ENCODE measurements at regions not wholly inside any gene's neighbourhood (a gene's known extent, or its start where the extent isn't known, plus 50 kb on each side); places are given as distances from the start of the nearest gene placed in this dataset.

DNA sequence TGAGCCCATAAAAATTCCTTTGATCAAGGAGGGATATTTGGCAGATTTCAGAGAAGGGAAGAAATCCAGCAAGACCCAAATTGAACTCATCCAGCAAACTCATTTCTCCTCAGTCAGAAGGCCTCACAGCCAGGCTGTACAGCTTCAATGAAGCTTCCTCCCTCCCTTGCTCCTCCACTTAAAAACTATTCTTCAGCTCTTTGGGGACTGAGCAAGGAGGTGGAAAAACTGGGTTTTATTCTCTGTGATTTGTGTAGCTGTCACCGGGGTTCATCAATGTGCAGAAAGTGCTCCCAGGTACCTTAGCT is 158.7 kb upstream of the ZNF184 start:
- Mint-ChIP-seq H3K4me1 (peaks cover 14% of the 10 kb centered on the region), H3K27ac (peak overlapping the region; percentile 85), H3K9me3 (peaks cover 3% of the 10 kb centered on the region), H3K4me3 (peak overlapping the region; percentile 56), H3K36me3 (peaks cover 10% of the 10 kb centered on the region)
- DNase-seq (ENCODE audit: low spot score in 2 of 2) = no peak
- ATAC-seq = no peak

DNA sequence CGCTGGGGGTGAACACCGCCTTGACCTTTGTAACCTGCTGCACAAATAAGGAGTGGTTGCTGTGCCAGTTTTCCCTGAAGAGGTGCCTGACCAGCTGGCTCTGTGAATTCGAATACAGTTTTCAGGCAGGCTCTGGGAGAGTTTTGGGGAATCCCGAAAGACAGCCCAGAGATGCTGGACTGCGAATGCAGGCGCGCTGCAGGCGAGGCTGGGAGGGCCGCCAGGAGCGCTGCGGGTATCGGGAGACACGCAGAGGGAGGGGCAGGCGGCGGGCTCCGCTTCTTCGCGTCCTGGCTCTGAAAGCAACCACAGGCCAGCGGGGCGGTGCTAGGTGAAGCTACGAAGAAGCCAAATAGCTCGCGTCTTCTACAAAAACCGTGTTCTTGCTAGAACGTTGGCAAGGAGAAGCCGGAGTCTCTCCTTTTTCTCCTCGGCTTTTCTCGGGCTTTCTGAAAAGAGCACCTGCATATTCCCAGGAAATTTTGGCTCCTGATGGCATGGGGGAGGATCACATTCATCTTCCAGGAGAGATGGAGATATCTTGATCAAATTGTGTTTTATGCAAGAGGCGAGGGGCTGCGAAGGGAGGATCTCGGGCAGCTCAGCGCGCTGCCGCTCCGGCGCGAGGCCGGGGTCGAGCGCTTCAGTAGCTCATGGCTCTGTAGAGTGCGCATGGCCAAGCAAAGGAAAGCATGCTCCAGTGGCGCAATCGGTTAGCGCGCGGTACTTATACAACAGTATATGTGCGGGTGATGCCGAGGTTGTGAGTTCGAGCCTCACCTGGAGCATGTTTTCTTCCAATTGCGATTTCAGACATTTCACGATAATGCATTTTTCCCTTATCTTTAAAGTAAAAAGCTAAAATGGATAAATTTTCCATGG is 158.1 kb upstream of the ZNF184 start:
- Mint-ChIP-seq H3K36me3 (peaks cover 10% of the 10 kb centered on the region), H3K4me3 (peak overlapping the region; percentile 56), H3K9me3 (peaks cover 3% of the 10 kb centered on the region), H3K4me1 (peaks cover 14% of the 10 kb centered on the region), H3K27ac (peak overlapping the region; percentile 85)
- DNase-seq (ENCODE audit: low spot score in 2 of 2) (peak; percentile 34 to 76), ATAC-seq (peak; percentile 79)

GRCh38 chr6:27624694-27625262 is 151.9 kb upstream of the ZNF184 start:
- no peak for DNase-seq (ENCODE audit: low spot score in 2 of 2)
- Mint-ChIP-seq H3K36me3 (no peaks in the 10 kb centered on the region), H3K9me3 (no peaks in the 10 kb centered on the region), H3K4me1 (no peaks in the 10 kb centered on the region), H3K4me3 (no peak overlapping the region), H3K27ac (no peak overlapping the region)
- no peak for ATAC-seq

GRCh38 chr6:27623103-27623502 is 150.2 kb upstream of the ZNF184 start:
- no peak for DNase-seq (ENCODE audit: low spot score in 2 of 2)
- Mint-ChIP-seq H3K9me3 (no peaks in the 10 kb centered on the region), H3K4me3 (no peak overlapping the region), H3K27ac (no peak overlapping the region), H3K36me3 (peaks cover 3% of the 10 kb centered on the region), H3K4me1 (no peaks in the 10 kb centered on the region)
- no peak for ATAC-seq

DNA sequence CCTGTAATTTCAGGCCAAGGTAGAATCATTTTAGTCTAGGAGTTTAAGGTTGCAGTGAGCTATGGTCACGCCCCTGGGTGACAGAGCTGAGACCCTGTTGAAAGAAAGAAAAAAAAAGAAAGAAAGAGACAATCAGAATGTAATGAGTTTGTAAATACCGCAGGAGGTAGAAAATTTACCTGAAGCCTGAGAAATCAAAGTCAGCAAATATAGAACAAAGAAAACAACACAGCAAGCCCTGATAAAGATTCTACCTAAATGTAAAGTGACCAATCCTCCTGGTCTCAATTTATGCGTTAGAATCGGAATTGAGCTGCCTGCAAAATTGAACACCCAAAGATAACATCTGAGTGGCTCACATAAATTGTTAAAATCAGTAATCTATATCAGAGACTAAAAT is 146.5 kb upstream of the ZNF184 start:
- ATAC-seq (no peak), DNase-seq (ENCODE audit: low spot score in 2 of 2) (no peak)
- Mint-ChIP-seq H3K36me3 (peaks cover 7% of the 10 kb centered on the region), H3K4me1 (peaks cover 16% of the 10 kb centered on the region), H3K9me3 (no peaks in the 10 kb centered on the region), H3K4me3 (no peak overlapping the region), H3K27ac (no peak overlapping the region)

- DNase-seq (ENCODE audit: low spot score in 2 of 2) (no peak), ATAC-seq (no peak)
- H3K36me3 Mint-ChIP-seq = peaks cover 7% of the 10 kb centered on the region
- H3K27ac Mint-ChIP-seq = no peak overlapping the region
- H3K4me3 Mint-ChIP-seq = peak overlapping the region; percentile 25
- H3K9me3 Mint-ChIP-seq = no peaks in the 10 kb centered on the region
- H3K4me1 Mint-ChIP-seq = peaks cover 16% of the 10 kb centered on the region
Measured at GRCh38 chr6:27617700-27618689, 145.1 kb upstream of the ZNF184 start.

DNA sequence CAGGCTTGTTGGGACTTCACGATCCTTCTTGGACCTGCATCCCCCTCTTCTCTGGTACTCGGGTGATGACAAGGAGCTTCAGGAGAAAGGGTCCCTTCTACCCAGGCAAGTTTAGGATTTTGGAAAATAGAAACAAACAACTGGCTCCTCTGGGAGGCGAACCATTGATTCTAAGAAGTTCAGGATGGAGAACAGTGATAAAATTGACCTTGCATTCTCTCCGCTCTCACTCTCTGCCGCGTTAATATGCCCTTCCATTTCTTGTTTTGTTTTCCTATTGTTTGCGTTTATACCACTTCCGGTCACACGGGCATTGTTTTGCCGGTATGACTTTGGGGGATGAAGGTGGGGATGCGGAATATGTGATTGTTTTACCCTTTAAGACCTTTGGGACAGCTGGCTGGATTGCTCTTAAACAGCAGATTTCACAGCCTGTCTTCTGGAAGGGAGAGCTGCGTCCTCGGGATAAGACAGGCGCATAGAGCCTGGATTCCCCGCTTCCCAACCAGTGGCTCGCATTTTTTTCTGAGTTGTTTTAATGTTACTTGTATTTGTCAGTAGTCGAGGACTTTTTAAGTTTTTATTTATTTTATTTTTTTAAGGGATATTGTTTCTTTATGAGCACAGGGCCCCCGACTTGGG is 144.3 kb upstream of the ZNF184 start:
- H3K27ac Mint-ChIP-seq = no peak overlapping the region
- H3K36me3 Mint-ChIP-seq = peaks cover 7% of the 10 kb centered on the region
- H3K4me3 Mint-ChIP-seq = peak overlapping the region; percentile 25

DNA sequence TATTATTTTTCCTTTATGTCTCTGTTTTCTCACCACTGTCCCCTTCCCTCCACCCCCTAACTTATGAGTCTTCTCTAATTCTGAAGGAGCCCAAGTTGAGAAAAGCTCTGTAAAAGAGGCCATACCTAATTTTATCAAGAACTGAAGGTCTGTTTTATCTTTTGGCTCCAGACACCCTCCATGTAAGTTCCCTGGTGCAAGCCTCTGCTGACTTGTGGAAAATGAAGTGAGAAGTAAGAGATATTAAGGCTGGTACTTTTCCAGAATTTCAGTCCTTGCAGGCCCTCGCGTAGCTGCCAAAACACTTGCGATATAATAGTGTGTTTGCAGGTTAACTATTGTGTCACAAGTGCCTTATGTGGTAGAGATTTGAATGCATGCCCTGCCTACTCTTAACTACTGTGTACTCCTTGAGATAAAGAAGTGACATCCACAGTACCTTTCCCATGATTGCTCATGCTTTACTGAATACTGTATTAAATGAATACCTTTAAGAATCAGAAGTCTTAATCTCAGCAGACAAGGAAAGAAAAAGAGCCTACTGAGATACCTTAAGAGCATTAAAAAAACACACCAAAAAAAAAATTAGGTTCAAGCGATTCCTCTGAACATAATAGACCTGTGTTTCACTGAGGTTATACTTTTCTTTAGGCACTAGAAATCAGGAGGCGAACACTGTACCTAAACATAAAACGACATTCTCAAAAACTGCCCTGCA is 143.6 kb upstream of the ZNF184 start:
- DNase-seq (ENCODE audit: low spot score in 2 of 2) (no peak), ATAC-seq (no peak)
- peaks cover 16% of the 10 kb centered on the region for H3K4me1 Mint-ChIP-seq
- H3K36me3 Mint-ChIP-seq = peaks cover 7% of the 10 kb centered on the region
- no peak overlapping the region for H3K4me3 Mint-ChIP-seq
- H3K27ac Mint-ChIP-seq = no peak overlapping the region
- no peaks in the 10 kb centered on the region for H3K9me3 Mint-ChIP-seq

More for the DNA sequence above, 144.3 kb upstream of the ZNF184 start:
- DNase-seq (ENCODE audit: low spot score in 2 of 2) (no peak), ATAC-seq (no peak)
- Mint-ChIP-seq H3K4me1 (peaks cover 16% of the 10 kb centered on the region), H3K9me3 (no peaks in the 10 kb centered on the region)

- H3K4me1 Mint-ChIP-seq = peaks cover under 1% of the 10 kb centered on the region
- DNase-seq (ENCODE audit: low spot score in 2 of 2) (no peak), ATAC-seq (no peak)
- peaks cover under 1% of the 10 kb centered on the region for H3K36me3 Mint-ChIP-seq
- no peaks in the 10 kb centered on the region for H3K9me3 Mint-ChIP-seq
- H3K27ac Mint-ChIP-seq = no peak overlapping the region
- H3K4me3 Mint-ChIP-seq = no peak overlapping the region
Measured at GRCh38 chr6:27611451-27611850, 138.5 kb upstream of the ZNF184 start.

DNA sequence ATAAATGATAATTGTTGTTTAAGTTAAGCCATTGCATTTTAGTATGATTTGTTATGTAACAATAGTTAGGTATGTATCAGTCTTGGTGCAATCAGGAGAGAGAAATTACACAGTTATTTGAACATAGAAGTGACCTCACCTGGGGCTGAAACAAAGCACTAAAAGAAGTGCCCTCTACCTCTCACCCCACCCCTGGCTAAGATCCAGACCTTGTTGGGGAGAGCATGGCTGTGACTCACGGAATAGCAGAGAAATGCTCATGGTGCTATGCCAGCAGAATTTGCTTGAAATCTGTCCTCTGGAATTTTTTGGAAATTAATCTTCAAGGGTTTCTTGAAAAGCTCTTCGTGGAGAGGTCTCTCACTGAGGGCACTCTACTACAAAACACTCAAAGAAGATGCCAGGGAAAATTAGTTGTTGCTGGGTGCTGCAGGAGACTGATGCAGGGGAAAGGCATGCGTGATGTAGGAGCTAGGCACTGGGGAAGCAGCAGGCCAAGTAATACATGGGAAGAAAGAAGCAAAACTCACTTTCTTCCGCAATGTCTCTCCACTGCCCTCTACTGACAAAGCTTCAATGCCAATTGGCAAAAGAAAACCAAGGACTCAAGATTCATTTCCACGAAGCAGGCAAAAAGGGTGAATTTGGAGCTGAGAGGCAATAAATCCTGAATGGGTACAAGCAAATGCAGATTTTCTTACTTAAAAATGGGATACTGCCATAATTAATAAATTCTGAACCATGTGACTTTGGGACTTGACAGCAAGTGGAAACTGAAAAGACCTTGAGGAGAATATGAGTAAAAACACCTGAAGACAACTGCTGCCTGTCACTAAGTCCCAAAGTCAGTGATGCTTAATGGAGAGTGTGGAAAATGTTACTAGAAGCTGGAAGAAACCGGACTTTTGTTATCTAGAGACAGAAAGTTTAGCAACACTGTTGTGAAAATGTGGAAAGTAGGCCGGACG is 136.3 kb upstream of the ZNF184 start:
- no peak for ATAC-seq
- no peaks in the 10 kb centered on the region for H3K9me3 Mint-ChIP-seq
- H3K36me3 Mint-ChIP-seq = peaks cover 15% of the 10 kb centered on the region
- no peak overlapping the region for H3K4me3 Mint-ChIP-seq
- no peak overlapping the region for H3K27ac Mint-ChIP-seq
- peaks cover 15% of the 10 kb centered on the region for H3K4me1 Mint-ChIP-seq
- no peak for DNase-seq (ENCODE audit: low spot score in 2 of 2)

- DNase-seq (ENCODE audit: low spot score in 2 of 2) (peak in 1 of 2 donors; percentile 59), ATAC-seq (no peak)
- peak overlapping the region; percentile 46 for H3K4me3 Mint-ChIP-seq
- peaks cover 15% of the 10 kb centered on the region for H3K36me3 Mint-ChIP-seq
- peaks cover 4% of the 10 kb centered on the region for H3K9me3 Mint-ChIP-seq
- H3K4me1 Mint-ChIP-seq = peaks cover 28% of the 10 kb centered on the region
- H3K27ac Mint-ChIP-seq = peak overlapping the region; percentile 90
Measured at GRCh38 chr6:27605401-27606342, 132.8 kb upstream of the ZNF184 start.

GRCh38 chr6:27604986-27605385 is 132.1 kb upstream of the ZNF184 start:
- H3K9me3 Mint-ChIP-seq = peaks cover 4% of the 10 kb centered on the region
- H3K4me3 Mint-ChIP-seq = peak overlapping the region; percentile 46
- H3K27ac Mint-ChIP-seq = no peak overlapping the region
- peaks cover 15% of the 10 kb centered on the region for H3K36me3 Mint-ChIP-seq
- H3K4me1 Mint-ChIP-seq = peaks cover 28% of the 10 kb centered on the region
- DNase-seq (ENCODE audit: low spot score in 2 of 2) = no peak
- ATAC-seq = no peak
